GM13977 (cell line): ENCODE measurements at regions not wholly inside any gene's neighbourhood (a gene's known extent, or its start where the extent isn't known, plus 50 kb on each side); places are given as distances from the start of the nearest gene placed in this dataset.

Experiments
- DNase-seq: peaks from one replicate; pipeline ENCODE4 v3.0.0; 2012; ENCODE audit warnings: low spot score
- in situ Hi-C: fragments of 300-500 bp; cut with MboI; formaldehyde crosslinking; loops from one replicate; pipeline ENCODE4 v1.12.0; 2022; ENCODE audit warnings: low sequenced_read_pairs, low pct_unique_long_range_greater_than_20kb, mixed read lengths, inconsistent platforms; ENCODE audit not compliant: unreplicated experiment
- TF ChIP-seq, protein P1 (sequence below): IDR thresholded peaks from 2 replicates; pipeline ENCODE4 v1.5.1; 2012; ENCODE audit warnings: mild to moderate bottlenecking, control low read depth; ENCODE audit not compliant: insufficient read depth; ENCODE audit errors: extremely low read depth, missing control alignments

DNA sequence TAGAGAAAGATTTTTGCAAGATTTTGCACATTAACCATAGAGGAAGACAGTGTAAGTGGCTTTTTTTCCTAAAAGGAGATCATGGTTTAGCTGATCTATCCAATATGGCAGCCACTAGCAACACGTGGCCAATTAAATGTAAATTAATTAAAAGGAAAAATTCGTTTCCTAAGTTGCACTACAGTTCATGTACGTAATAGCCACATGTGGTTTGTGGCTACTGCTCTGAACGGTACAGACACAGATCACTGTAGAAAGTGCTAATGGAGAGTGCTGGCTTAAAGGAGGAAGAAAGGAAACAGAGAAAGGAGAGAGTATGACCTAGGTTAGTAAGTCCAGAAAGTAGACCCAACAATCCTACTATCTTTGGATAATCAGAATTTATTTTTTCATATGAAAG, 170.8 kb downstream of the SIPA1L2 start:
- in situ Hi-C loops = no loop called here
- TF ChIP-seq, protein P1, sequence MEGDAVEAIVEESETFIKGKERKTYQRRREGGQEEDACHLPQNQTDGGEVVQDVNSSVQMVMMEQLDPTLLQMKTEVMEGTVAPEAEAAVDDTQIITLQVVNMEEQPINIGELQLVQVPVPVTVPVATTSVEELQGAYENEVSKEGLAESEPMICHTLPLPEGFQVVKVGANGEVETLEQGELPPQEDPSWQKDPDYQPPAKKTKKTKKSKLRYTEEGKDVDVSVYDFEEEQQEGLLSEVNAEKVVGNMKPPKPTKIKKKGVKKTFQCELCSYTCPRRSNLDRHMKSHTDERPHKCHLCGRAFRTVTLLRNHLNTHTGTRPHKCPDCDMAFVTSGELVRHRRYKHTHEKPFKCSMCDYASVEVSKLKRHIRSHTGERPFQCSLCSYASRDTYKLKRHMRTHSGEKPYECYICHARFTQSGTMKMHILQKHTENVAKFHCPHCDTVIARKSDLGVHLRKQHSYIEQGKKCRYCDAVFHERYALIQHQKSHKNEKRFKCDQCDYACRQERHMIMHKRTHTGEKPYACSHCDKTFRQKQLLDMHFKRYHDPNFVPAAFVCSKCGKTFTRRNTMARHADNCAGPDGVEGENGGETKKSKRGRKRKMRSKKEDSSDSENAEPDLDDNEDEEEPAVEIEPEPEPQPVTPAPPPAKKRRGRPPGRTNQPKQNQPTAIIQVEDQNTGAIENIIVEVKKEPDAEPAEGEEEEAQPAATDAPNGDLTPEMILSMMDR = no peak
- no peak for DNase-seq

DNA sequence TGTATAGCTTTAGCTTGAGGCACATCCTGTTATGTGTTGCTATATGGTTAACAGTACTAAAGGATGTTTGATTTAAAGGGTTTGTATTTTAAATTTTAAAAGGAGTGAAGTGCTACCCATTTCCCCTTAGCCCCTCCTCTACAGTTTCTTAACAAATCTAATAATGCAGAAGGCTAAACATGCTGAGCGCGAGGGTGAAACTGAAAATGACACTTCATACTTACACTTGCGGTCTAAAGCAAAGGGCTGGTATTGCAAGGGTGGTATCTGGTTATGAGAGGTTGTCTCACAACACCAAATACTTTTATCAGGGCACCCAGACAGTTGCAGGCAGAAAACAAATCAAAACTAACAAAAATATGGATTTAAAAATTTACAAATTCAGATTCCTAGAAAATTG, 172.3 kb downstream of the SIPA1L2 start:
- TF ChIP-seq, protein P1 = no peak
- in situ Hi-C loops = no loop called here
- peak; percentile 58 for DNase-seq

DNA sequence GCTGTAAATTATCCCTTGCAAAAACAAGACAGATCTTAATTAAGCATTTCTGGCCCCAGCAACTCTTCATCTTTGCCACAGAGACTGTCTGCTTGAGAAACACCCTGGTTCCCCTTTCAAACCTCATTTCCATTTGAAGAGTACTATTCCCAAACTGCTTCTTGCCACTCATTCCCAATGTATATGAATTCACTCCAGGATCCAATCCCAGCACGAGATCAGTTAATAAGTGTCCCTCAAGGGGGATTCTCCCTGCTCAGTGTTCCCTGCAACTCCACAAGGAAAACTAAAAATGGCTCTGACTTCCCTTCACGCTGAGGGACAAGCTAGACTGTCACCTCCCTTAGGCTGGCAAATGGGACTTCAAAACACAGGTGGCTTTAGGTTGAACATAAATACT, 173.2 kb downstream of the SIPA1L2 start:
- TF ChIP-seq, protein P1 = no peak
- in situ Hi-C loops = no loop called here
- DNase-seq = no peak

DNA sequence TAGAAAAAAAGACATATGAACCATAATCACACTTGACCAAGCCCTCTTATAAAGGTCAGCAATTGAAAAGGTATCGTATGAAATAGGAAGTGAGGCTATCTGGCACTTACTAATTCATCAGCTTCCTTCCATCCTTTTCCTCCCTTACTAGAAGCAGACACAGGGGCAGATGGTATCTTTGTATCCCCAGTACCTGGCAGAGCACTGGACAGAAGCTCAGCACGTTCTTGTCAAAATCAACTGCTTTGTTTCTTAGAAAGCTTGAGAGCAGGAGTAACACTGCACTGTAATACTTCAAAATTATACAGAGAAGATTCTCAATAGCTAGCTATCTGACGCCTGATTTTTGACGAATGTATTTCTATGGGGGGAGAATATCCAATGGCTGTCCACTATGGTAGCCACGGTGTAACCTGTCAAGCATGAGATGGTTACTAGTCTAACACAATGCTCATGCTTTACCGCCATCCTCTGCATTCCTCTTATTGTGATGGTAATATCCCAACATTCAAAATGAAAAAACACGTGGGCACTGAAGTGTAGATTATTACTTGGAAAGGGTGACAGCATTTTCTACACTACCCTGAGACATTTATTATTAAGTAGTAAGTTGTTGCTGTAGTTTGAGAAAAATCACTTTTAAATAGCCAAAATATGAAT, 175.6 kb downstream of the SIPA1L2 start:
- no peak for DNase-seq
- TF ChIP-seq, protein P1 = no peak
- in situ Hi-C loops = no loop called here

DNA sequence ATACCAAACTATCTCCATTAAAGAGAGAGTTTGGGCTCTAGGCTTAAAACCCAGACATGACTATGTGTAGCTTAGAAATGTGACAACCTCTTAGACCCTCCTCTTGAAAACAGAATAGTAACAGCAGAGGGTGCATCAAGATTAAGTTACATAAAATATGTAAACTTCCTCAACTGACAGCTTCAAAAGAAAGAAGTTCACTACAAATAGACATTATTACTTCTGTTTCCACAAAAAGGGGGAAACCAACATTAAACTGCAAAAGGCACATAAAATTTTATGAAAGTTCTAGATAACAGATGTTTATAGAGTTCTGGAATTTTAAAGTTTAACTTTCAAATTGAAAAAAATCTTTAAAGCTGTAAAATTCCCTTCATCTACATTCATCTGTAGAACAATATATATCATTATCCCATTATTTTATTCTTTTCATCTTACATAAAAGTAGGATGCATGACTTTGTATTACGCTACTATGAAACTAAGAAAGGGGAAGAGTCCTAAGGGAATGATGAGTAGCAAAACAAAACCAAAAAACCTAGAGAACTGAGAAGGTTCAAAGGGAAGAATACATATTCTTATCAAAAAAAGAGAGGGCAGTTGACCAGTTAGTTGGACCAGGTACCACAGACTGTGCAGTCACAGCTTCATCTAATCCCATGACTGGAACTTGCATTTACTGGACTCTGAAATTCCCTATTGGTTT, 177.0 kb downstream of the SIPA1L2 start:
- in situ Hi-C loops = no loop called here
- TF ChIP-seq, protein P1 = no peak
- DNase-seq = no peak

DNA sequence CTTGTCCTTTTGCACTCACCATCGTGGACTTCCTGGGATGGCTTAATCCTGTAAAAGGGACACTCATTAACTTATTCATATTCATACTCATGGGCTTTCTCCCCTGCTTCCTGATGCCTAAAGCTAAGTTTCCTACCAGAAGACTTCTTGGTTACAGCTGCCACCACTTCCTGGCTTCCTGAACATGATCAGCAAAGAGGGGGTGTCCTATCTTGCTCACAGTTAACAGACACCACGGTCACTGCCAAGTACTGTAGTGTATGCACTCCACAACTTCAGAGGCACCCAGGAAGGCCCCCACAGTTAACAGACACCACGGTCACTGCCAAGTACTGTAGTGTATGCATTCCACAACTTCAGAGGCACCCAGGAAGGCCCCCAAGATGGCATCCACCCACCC, 177.8 kb downstream of the SIPA1L2 start:
- TF ChIP-seq, protein P1 = no peak
- in situ Hi-C loops = no loop called here
- no peak for DNase-seq
